Activated naive CD4-positive, alpha-beta T cell treated with anti-CD3 and anti-CD28 coated beads, Interleukin-2, amount 50 U/mL, for 24 hours (primary cell): ENCODE measurements at regions not wholly inside any gene's neighbourhood (a gene's known extent, or its start where the extent isn't known, plus 50 kb on each side); places are given as distances from the start of the nearest gene placed in this dataset.
"Not testable (repeated sequence)": the region's sequence is repeated elsewhere in the genome, so short reads cannot be mapped to it uniquely, and the experiment has no call there.

Experiments
- H3K27ac Mint-ChIP-seq: one replicate; pipeline ENCODE4 v1.8.0; 2021; ENCODE audit warnings: mild to moderate bottlenecking, mixed read lengths
- H3K27me3 Mint-ChIP-seq: one replicate; pipeline ENCODE4 v1.8.0; 2021; ENCODE audit warnings: mixed read lengths
- H3K36me3 Mint-ChIP-seq: one replicate; pipeline ENCODE4 v1.8.0; 2021; ENCODE audit warnings: mixed read lengths
- H3K4me1 Mint-ChIP-seq: one replicate; pipeline ENCODE4 v1.8.0; 2021; ENCODE audit warnings: mixed read lengths
- H3K4me3 Mint-ChIP-seq: one replicate; pipeline ENCODE4 v1.8.0; 2021; ENCODE audit warnings: mild to moderate bottlenecking, mixed read lengths
- H3K9me3 Mint-ChIP-seq: one replicate; pipeline ENCODE4 v1.8.0; 2021; ENCODE audit warnings: mixed read lengths

GRCh38 chr1:192497214-192497794 lies 78.3 kb upstream of the RGS1 start:
- Mint-ChIP-seq H3K4me3 (no peak overlapping the region), H3K27ac (no peak overlapping the region), H3K4me1 (peaks cover 20% of the 10 kb centered on the region), H3K36me3 (no peaks in the 10 kb centered on the region), H3K9me3 (no peaks in the 10 kb centered on the region), H3K27me3 (no peaks in the 10 kb centered on the region)

GRCh38 chr1:192498092-192498491 lies 77.5 kb upstream of the RGS1 start:
- H3K4me3 Mint-ChIP-seq, H3K36me3 Mint-ChIP-seq, H3K9me3 Mint-ChIP-seq, H3K27me3 Mint-ChIP-seq: not testable (repeated sequence)
- Mint-ChIP-seq H3K4me1 (peaks cover 20% of the 10 kb centered on the region), H3K27ac (peak overlapping the region; percentile 51)

GRCh38 chr1:192499061-192499581 lies 76.5 kb upstream of the RGS1 start:
- H3K9me3 Mint-ChIP-seq, H3K27ac Mint-ChIP-seq, H3K36me3 Mint-ChIP-seq, H3K27me3 Mint-ChIP-seq, H3K4me3 Mint-ChIP-seq: not testable (repeated sequence)
- H3K4me1 Mint-ChIP-seq: peaks cover 20% of the 10 kb centered on the region

GRCh38 chr1:192500541-192500940 lies 75.0 kb upstream of the RGS1 start:
- H3K4me3 Mint-ChIP-seq, H3K9me3 Mint-ChIP-seq, H3K27ac Mint-ChIP-seq, H3K36me3 Mint-ChIP-seq, H3K27me3 Mint-ChIP-seq: not testable (repeated sequence)
- peaks cover 20% of the 10 kb centered on the region for H3K4me1 Mint-ChIP-seq

GRCh38 chr1:192506741-192507155 lies 68.8 kb upstream of the RGS1 start:
- Mint-ChIP-seq H3K36me3 (no peaks in the 10 kb centered on the region), H3K4me1 (peaks cover 4% of the 10 kb centered on the region), H3K27ac (no peak overlapping the region), H3K9me3 (no peaks in the 10 kb centered on the region), H3K4me3 (no peak overlapping the region), H3K27me3 (no peaks in the 10 kb centered on the region)

- Mint-ChIP-seq H3K36me3 (peaks cover 1% of the 10 kb centered on the region), H3K27ac (peak overlapping the region; percentile 43), H3K9me3 (no peaks in the 10 kb centered on the region), H3K27me3 (no peaks in the 10 kb centered on the region), H3K4me1 (peaks cover 51% of the 10 kb centered on the region), H3K4me3 (no peak overlapping the region)
These were observed 63.0 kb upstream of the RGS1 start for GRCh38 chr1:192512426-192513162.

GRCh38 chr1:192513196-192513595 lies 62.4 kb upstream of the RGS1 start:
- H3K9me3 Mint-ChIP-seq: no peaks in the 10 kb centered on the region
- no peaks in the 10 kb centered on the region for H3K27me3 Mint-ChIP-seq
- H3K4me3 Mint-ChIP-seq: no peak overlapping the region
- H3K4me1 Mint-ChIP-seq: peaks cover 54% of the 10 kb centered on the region
- H3K27ac Mint-ChIP-seq: peak overlapping the region; percentile 85
- H3K36me3 Mint-ChIP-seq: peaks cover 1% of the 10 kb centered on the region

GRCh38 chr1:192513697-192514096 lies 61.9 kb upstream of the RGS1 start:
- H3K9me3 Mint-ChIP-seq: no peaks in the 10 kb centered on the region
- peaks cover 1% of the 10 kb centered on the region for H3K36me3 Mint-ChIP-seq
- no peak overlapping the region for H3K4me3 Mint-ChIP-seq
- H3K27ac Mint-ChIP-seq: peak overlapping the region; percentile 24
- no peaks in the 10 kb centered on the region for H3K27me3 Mint-ChIP-seq
- H3K4me1 Mint-ChIP-seq: peaks cover 59% of the 10 kb centered on the region

- peak overlapping the region; percentile 81 for H3K4me3 Mint-ChIP-seq
- peaks cover 79% of the 10 kb centered on the region for H3K4me1 Mint-ChIP-seq
- no peaks in the 10 kb centered on the region for H3K27me3 Mint-ChIP-seq
- peak overlapping the region; percentile 85 for H3K27ac Mint-ChIP-seq
- H3K36me3 Mint-ChIP-seq: peaks cover 1% of the 10 kb centered on the region
- no peaks in the 10 kb centered on the region for H3K9me3 Mint-ChIP-seq
These were observed 58.7 kb upstream of the RGS1 start for GRCh38 chr1:192516776-192517297.

- H3K9me3 Mint-ChIP-seq, H3K27me3 Mint-ChIP-seq, H3K36me3 Mint-ChIP-seq: not testable (repeated sequence)
- H3K4me3 Mint-ChIP-seq: peak overlapping the region; percentile 81
- peak overlapping the region; percentile 85 for H3K27ac Mint-ChIP-seq
- peaks cover 77% of the 10 kb centered on the region for H3K4me1 Mint-ChIP-seq
These were observed 57.7 kb upstream of the RGS1 start for GRCh38 chr1:192517716-192518355.

- Mint-ChIP-seq H3K36me3 (no peaks in the 10 kb centered on the region), H3K9me3 (no peaks in the 10 kb centered on the region), H3K4me3 (no peak overlapping the region), H3K4me1 (peaks cover 69% of the 10 kb centered on the region), H3K27ac (no peak overlapping the region), H3K27me3 (no peaks in the 10 kb centered on the region)
These were observed 56.9 kb upstream of the RGS1 start for GRCh38 chr1:192518700-192519099.

GRCh38 chr1:192521734-192522133 lies 53.8 kb upstream of the RGS1 start:
- Mint-ChIP-seq H3K36me3 (no peaks in the 10 kb centered on the region), H3K9me3 (no peaks in the 10 kb centered on the region), H3K27me3 (no peaks in the 10 kb centered on the region), H3K27ac (peak overlapping the region; percentile 60), H3K4me1 (peaks cover 52% of the 10 kb centered on the region), H3K4me3 (peak overlapping the region; percentile 27)

GRCh38 chr1:192522673-192523072 lies 52.9 kb upstream of the RGS1 start:
- H3K36me3 Mint-ChIP-seq: no peaks in the 10 kb centered on the region
- H3K4me3 Mint-ChIP-seq: no peak overlapping the region
- H3K9me3 Mint-ChIP-seq: no peaks in the 10 kb centered on the region
- H3K27me3 Mint-ChIP-seq: no peaks in the 10 kb centered on the region
- H3K27ac Mint-ChIP-seq: no peak overlapping the region
- H3K4me1 Mint-ChIP-seq: peaks cover 42% of the 10 kb centered on the region

- no peak overlapping the region for H3K4me3 Mint-ChIP-seq
- H3K27ac Mint-ChIP-seq: no peak overlapping the region
- no peaks in the 10 kb centered on the region for H3K27me3 Mint-ChIP-seq
- no peaks in the 10 kb centered on the region for H3K9me3 Mint-ChIP-seq
- H3K4me1 Mint-ChIP-seq: peaks cover 42% of the 10 kb centered on the region
- H3K36me3 Mint-ChIP-seq: no peaks in the 10 kb centered on the region
These were observed 51.4 kb upstream of the RGS1 start for GRCh38 chr1:192524223-192524622.
